ENCODE measurements at regions not wholly inside any gene's neighbourhood (a gene's known extent, or its start where the extent isn't known, plus 50 kb on each side); places are given as distances from the start of the nearest gene placed in this dataset.
"Not testable (repeated sequence)": the region's sequence is repeated elsewhere in the genome, so short reads cannot be mapped to it uniquely, and the experiment has no call there.

GRCh38 chr3:79983118-79983517, 215.3 kb upstream of the ROBO1 start:
- 41% methylated on average over 1 of the region's 1 CpG for WGBS
- Histone ChIP-seq H3K36me3 (ENCODE audit: insufficient read depth) (no peaks in the 10 kb centered on the region), H3K4me3 (ENCODE audit: low read depth, low read length) (no peak overlapping the region), H3K4me1 (ENCODE audit: insufficient read depth) (no peaks in the 10 kb centered on the region), H3K27ac (ENCODE audit: low read depth) (no peak overlapping the region)
- no peak for DNase-seq (ENCODE audit: extremely low spot score)

- no peak overlapping the region for H3K27ac ChIP-seq (ENCODE audit: low read depth)
- H3K36me3 ChIP-seq (ENCODE audit: insufficient read depth): no peaks in the 10 kb centered on the region
- H3K4me3 ChIP-seq (ENCODE audit: low read depth, low read length): no peak overlapping the region
- H3K4me1 ChIP-seq (ENCODE audit: insufficient read depth): no peaks in the 10 kb centered on the region
- WGBS: 95% methylated on average over 3 of the region's 3 CpGs
- no peak for DNase-seq (ENCODE audit: extremely low spot score)
Observed at GRCh38 chr3:79979990-79980389, 212.2 kb upstream of the ROBO1 start.

DNA sequence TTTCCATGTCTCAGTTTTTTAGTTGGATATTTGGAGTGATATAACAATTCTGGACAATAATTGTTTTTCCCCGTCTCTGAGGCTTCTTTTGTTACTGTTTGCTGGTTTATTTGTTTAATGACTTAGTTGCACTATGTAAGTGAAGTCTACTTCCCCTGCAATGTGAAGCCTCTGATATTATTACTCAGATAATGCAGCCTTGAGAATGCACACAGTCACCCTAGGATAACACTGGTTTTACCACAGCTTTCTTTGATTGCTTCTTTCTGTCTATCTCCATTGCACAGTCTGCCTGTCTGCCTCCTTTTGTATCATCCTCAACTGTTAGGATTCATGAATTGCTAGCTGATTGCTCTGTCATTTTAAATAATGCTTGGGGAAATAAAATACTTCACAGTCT, 208.7 kb upstream of the ROBO1 start:
- 75% methylated on average over 1 of the region's 1 CpG for WGBS
- no peak for DNase-seq (ENCODE audit: extremely low spot score)
- no peak overlapping the region for H3K4me3 ChIP-seq (ENCODE audit: low read depth, low read length)

GRCh38 chr3:79973917-79974595, 206.3 kb upstream of the ROBO1 start:
- H3K4me3 ChIP-seq (ENCODE audit: low read depth, low read length): no peak overlapping the region
- no peak overlapping the region for H3K27ac ChIP-seq (ENCODE audit: low read depth)
- no peak for DNase-seq (ENCODE audit: extremely low spot score)
- H3K36me3 ChIP-seq (ENCODE audit: insufficient read depth): no peaks in the 10 kb centered on the region
- H3K4me1 ChIP-seq (ENCODE audit: insufficient read depth): no peaks in the 10 kb centered on the region
- 61% methylated on average over 5 of the region's 5 CpGs for WGBS

More for the DNA sequence above, 208.7 kb upstream of the ROBO1 start:
- no peaks in the 10 kb centered on the region for H3K4me1 ChIP-seq (ENCODE audit: insufficient read depth)
- no peaks in the 10 kb centered on the region for H3K36me3 ChIP-seq (ENCODE audit: insufficient read depth)
- H3K27ac ChIP-seq (ENCODE audit: low read depth): no peak overlapping the region

GRCh38 chr3:79973482-79973881, 205.7 kb upstream of the ROBO1 start:
- no peaks in the 10 kb centered on the region for H3K36me3 ChIP-seq (ENCODE audit: insufficient read depth)
- no peaks in the 10 kb centered on the region for H3K4me1 ChIP-seq (ENCODE audit: insufficient read depth)
- WGBS: 92% methylated on average over 1 of the region's 1 CpG
- no peak for DNase-seq (ENCODE audit: extremely low spot score)
- no peak overlapping the region for H3K4me3 ChIP-seq (ENCODE audit: low read depth, low read length)
- no peak overlapping the region for H3K27ac ChIP-seq (ENCODE audit: low read depth)

DNA sequence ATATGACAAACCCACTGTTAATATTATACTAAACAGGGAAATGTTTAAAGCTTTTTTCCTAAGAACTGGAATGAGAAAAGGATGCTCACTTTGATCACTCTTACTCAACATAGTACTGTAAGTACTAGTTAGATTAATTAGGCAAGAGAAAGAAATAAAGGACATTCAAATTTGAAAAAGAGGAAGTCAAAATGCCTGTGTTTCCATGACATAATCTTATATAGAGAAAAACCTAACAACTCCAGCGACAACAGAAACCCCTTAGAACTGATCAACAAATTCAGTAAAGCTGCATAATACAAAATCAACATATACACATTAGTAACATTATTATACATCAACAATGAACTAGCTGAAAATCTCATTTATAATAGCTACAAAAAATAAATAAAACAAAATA, 200.6 kb upstream of the ROBO1 start:
- 84% methylated on average over 1 of the region's 1 CpG for WGBS
- no peak for DNase-seq (ENCODE audit: extremely low spot score)
- H3K36me3 ChIP-seq (ENCODE audit: insufficient read depth): no peaks in the 10 kb centered on the region
- no peak overlapping the region for H3K27ac ChIP-seq (ENCODE audit: low read depth)
- H3K4me1 ChIP-seq (ENCODE audit: insufficient read depth): no peaks in the 10 kb centered on the region
- no peak overlapping the region for H3K4me3 ChIP-seq (ENCODE audit: low read depth, low read length)

DNA sequence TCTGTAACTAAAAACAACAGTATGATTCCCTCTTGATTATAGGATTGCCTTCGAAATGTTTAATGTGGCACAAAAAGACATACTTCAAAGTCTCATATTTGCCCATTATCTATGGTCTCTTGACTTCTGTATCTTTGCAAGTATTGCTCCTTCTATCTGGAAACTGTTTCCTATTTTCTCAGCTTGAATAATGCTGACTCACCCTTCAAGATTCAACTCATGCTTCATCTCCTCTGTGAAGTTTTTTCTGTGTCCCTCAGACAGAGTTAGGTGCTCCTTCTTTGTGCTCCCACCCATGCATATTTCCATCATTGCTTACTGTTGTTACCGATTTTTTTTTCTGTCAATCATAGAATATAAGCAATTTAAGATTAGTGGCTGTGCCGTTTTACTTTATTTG, 192.8 kb upstream of the ROBO1 start:
- no peak for DNase-seq (ENCODE audit: extremely low spot score)
- Histone ChIP-seq H3K27ac (ENCODE audit: low read depth) (no peak overlapping the region), H3K36me3 (ENCODE audit: insufficient read depth) (no peaks in the 10 kb centered on the region), H3K4me3 (ENCODE audit: low read depth, low read length) (no peak overlapping the region), H3K4me1 (ENCODE audit: insufficient read depth) (no peaks in the 10 kb centered on the region)
- WGBS: 72% methylated on average over 3 of the region's 3 CpGs

GRCh38 chr3:79957066-79957465, 189.3 kb upstream of the ROBO1 start:
- DNase-seq (ENCODE audit: extremely low spot score): no peak
- H3K36me3 ChIP-seq (ENCODE audit: insufficient read depth): no peaks in the 10 kb centered on the region
- WGBS: 67% methylated on average over 6 of the region's 6 CpGs
- no peak overlapping the region for H3K27ac ChIP-seq (ENCODE audit: low read depth)
- H3K4me3 ChIP-seq (ENCODE audit: low read depth, low read length): no peak overlapping the region
- H3K4me1 ChIP-seq (ENCODE audit: insufficient read depth): no peaks in the 10 kb centered on the region

- 81% methylated on average over 5 of the region's 5 CpGs for WGBS
- Histone ChIP-seq H3K4me1 (ENCODE audit: insufficient read depth) (no peaks in the 10 kb centered on the region), H3K27ac (ENCODE audit: low read depth) (no peak overlapping the region), H3K36me3 (ENCODE audit: insufficient read depth) (no peaks in the 10 kb centered on the region), H3K4me3 (ENCODE audit: low read depth, low read length) (no peak overlapping the region)
- DNase-seq (ENCODE audit: extremely low spot score): no peak
Observed at GRCh38 chr3:79954756-79955155, 187.0 kb upstream of the ROBO1 start.

GRCh38 chr3:79953591-79954101, 185.8 kb upstream of the ROBO1 start:
- no peak overlapping the region for H3K27ac ChIP-seq (ENCODE audit: low read depth)
- H3K4me3 ChIP-seq (ENCODE audit: low read depth, low read length): no peak overlapping the region
- no peaks in the 10 kb centered on the region for H3K4me1 ChIP-seq (ENCODE audit: insufficient read depth)
- H3K36me3 ChIP-seq (ENCODE audit: insufficient read depth): no peaks in the 10 kb centered on the region
- 79% methylated on average over 2 of the region's 2 CpGs for WGBS
- no peak for DNase-seq (ENCODE audit: extremely low spot score)

- not testable (repeated sequence) for H3K4me3 ChIP-seq (ENCODE audit: low read depth, low read length); DNase-seq (ENCODE audit: extremely low spot score); H3K27ac ChIP-seq (ENCODE audit: low read depth); H3K36me3 ChIP-seq (ENCODE audit: insufficient read depth); H3K4me1 ChIP-seq (ENCODE audit: insufficient read depth)
- 96% methylated on average over 23 of the region's 23 CpGs for WGBS
Observed at GRCh38 chr3:79951426-79951825, 183.6 kb upstream of the ROBO1 start.

- H3K27ac ChIP-seq (ENCODE audit: low read depth): no peak overlapping the region
- H3K4me3 ChIP-seq (ENCODE audit: low read depth, low read length): no peak overlapping the region
- WGBS: 91% methylated on average over 2 of the region's 2 CpGs
- no peaks in the 10 kb centered on the region for H3K36me3 ChIP-seq (ENCODE audit: insufficient read depth)
- no peaks in the 10 kb centered on the region for H3K4me1 ChIP-seq (ENCODE audit: insufficient read depth)
- DNase-seq (ENCODE audit: extremely low spot score): no peak
Observed at GRCh38 chr3:79947957-79948356, 180.2 kb upstream of the ROBO1 start.

- WGBS: 91% methylated on average over 1 of the region's 1 CpG
- Histone ChIP-seq H3K4me3 (ENCODE audit: low read depth, low read length) (no peak overlapping the region), H3K36me3 (ENCODE audit: insufficient read depth) (no peaks in the 10 kb centered on the region), H3K4me1 (ENCODE audit: insufficient read depth) (no peaks in the 10 kb centered on the region), H3K27ac (ENCODE audit: low read depth) (no peak overlapping the region)
- DNase-seq (ENCODE audit: extremely low spot score): no peak
Observed at GRCh38 chr3:79947469-79947868, 179.7 kb upstream of the ROBO1 start.

- no peak for DNase-seq (ENCODE audit: extremely low spot score)
- H3K36me3 ChIP-seq (ENCODE audit: insufficient read depth): no peaks in the 10 kb centered on the region
- H3K27ac ChIP-seq (ENCODE audit: low read depth): no peak overlapping the region
- 86% methylated on average over 1 of the region's 1 CpG for WGBS
- H3K4me1 ChIP-seq (ENCODE audit: insufficient read depth): no peaks in the 10 kb centered on the region
- no peak overlapping the region for H3K4me3 ChIP-seq (ENCODE audit: low read depth, low read length)
Observed at GRCh38 chr3:79937567-79937966, 169.8 kb upstream of the ROBO1 start.

- WGBS: 94% methylated on average over 8 of the region's 8 CpGs
- DNase-seq (ENCODE audit: extremely low spot score): no peak
- Histone ChIP-seq H3K36me3 (ENCODE audit: insufficient read depth) (no peaks in the 10 kb centered on the region), H3K27ac (ENCODE audit: low read depth) (no peak overlapping the region), H3K4me3 (ENCODE audit: low read depth, low read length) (no peak overlapping the region), H3K4me1 (ENCODE audit: insufficient read depth) (no peaks in the 10 kb centered on the region)
Observed at GRCh38 chr3:79930196-79930595, 162.4 kb upstream of the ROBO1 start.
